Keratinocyte (primary cell): ENCODE measurements at regions not wholly inside any gene's neighbourhood (a gene's known extent, or its start where the extent isn't known, plus 50 kb on each side); places are given as distances from the start of the nearest gene placed in this dataset.

Source experiments
- CTCF ChIP-seq, 3 experiments: IDR thresholded peaks in 1 of 3; conservative IDR thresholded peaks in 1 of 3; optimal IDR thresholded peaks in 1 of 3; 2 replicates in 2 of 3; 3 replicates in 1 of 3; pipeline versions ENCODE3 to v1.5.1; 2011; ENCODE audit warnings: low read length in 3 of 3, mild to moderate bottlenecking in 3 of 3, moderate library complexity in 2 of 3, control low read depth in 1 of 3, inconsistent platforms in 1 of 3; ENCODE audit not compliant: insufficient read depth in 2 of 3; ENCODE audit errors: extremely low read depth in 1 of 3
- EZH2 ChIP-seq: IDR thresholded peaks from one replicate; pipeline ENCODE4 v1.6.1; 2012; ENCODE audit warnings: inconsistent platforms, mild to moderate bottlenecking, low read length, moderate library complexity

- TF ChIP-seq EZH2: no peak
- no peak for TF ChIP-seq CTCF (optimal IDR thresholded peaks at IDR 0.05 in 1 of 3, IDR thresholded peaks at IDR 0.05 in 1 of 3, conservative IDR thresholded peaks at IDR 0.05 in 1 of 3; ENCODE audit: extremely low read depth in 1 of 3, insufficient read depth in 2 of 3, low read length in 3 of 3)
Observed at GRCh38 chr20:52915564-52915963, 56.6 kb upstream of the TSHZ2 start.
